Spleen (tissue), 7 donors: ENCODE measurements at regions not wholly inside any gene's neighbourhood (a gene's known extent, or its start where the extent isn't known, plus 50 kb on each side); places are given as distances from the start of the nearest gene placed in this dataset.

Experiments
- POLR2A ChIP-seq, 3 donors: fragments of 450-650 bp; IDR thresholded peaks; one replicate each; pipeline ENCODE4 v1.5.1; 2017; ENCODE audit warnings: antibody characterized with exemption in 3 of 3, mild to moderate bottlenecking in 1 of 3
- TF ChIP-seq, protein P1 (sequence below), 11 experiments: fragments of 200-600 bp in 7 of 11; fragments of 450-650 bp in 4 of 11; sonication (generic) in 4 of 11; IDR thresholded peaks in 8 of 11; conservative IDR thresholded peaks in 3 of 11; 1 replicate in 7 of 11; 2 replicates in 4 of 11; pipeline versions ENCODE4 v1.4.0 to v1.8.0; 2016 to 2021; ENCODE audit warnings: antibody characterized with exemption in 11 of 11, inconsistent platforms in 4 of 11, mild to moderate bottlenecking in 1 of 11
- donor health status: DM: no; HTN: no; CAD: no; lungs with moderate emphysema.
- donor health status: DM: no; HTN: no; CAD: no.
- donor health status: DM: no; HTN: no; CAD: no.

DNA sequence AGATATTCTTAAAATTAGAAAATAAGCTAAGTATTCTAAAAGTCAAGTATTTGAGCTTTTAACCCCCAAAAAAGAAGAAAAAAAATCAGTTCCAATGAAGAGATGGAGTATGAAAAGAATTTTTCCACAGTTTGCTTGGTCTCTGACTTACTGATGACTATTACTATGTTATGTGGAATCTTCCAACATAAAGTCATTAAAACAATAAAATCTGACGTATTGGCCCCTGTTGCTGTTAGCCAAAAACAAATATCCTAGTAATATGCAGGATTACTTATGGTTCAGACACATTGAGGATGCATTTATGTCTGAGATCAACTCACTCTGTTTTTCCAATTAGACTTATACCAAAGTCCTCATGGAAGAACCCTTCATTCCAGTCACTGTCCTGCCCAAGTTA lies 517.2 kb upstream of the ADGRL3 start:
- TF ChIP-seq POLR2A (IDR thresholded peaks at IDR 0.05) = no peak
- TF ChIP-seq, protein P1, sequence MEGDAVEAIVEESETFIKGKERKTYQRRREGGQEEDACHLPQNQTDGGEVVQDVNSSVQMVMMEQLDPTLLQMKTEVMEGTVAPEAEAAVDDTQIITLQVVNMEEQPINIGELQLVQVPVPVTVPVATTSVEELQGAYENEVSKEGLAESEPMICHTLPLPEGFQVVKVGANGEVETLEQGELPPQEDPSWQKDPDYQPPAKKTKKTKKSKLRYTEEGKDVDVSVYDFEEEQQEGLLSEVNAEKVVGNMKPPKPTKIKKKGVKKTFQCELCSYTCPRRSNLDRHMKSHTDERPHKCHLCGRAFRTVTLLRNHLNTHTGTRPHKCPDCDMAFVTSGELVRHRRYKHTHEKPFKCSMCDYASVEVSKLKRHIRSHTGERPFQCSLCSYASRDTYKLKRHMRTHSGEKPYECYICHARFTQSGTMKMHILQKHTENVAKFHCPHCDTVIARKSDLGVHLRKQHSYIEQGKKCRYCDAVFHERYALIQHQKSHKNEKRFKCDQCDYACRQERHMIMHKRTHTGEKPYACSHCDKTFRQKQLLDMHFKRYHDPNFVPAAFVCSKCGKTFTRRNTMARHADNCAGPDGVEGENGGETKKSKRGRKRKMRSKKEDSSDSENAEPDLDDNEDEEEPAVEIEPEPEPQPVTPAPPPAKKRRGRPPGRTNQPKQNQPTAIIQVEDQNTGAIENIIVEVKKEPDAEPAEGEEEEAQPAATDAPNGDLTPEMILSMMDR (IDR thresholded peaks at IDR 0.05 in 8 of 11, conservative IDR thresholded peaks at IDR 0.05 in 3 of 11) = no peak
